Neural cell (in vitro differentiated cells): ENCODE measurements at regions not wholly inside any gene's neighbourhood (a gene's known extent, or its start where the extent isn't known, plus 50 kb on each side); places are given as distances from the start of the nearest gene placed in this dataset.

Source experiments
- H2AFZ ChIP-seq: fragments of 200-600, 300-800 bp; sonication (generic), shearing (Covaris generic); 2 replicates; pipeline ENCODE4 v1.6.0; 2014; ENCODE audit warnings: low read depth, mild to moderate bottlenecking, antibody characterized with exemption, low read length, moderate library complexity
- H3F3A ChIP-seq: fragments of 200-600 bp; shearing (Covaris generic); 2 replicates; pipeline ENCODE4 v1.6.1; 2016; ENCODE audit warnings: mild to moderate bottlenecking, moderate library complexity, mixed read lengths, antibody characterized with exemption, low read length; ENCODE audit not compliant: insufficient read depth, poor library complexity, severe bottlenecking
- H3K27ac ChIP-seq: fragments of 200-600, 300-800 bp; sonication (generic), shearing (Covaris generic); 2 replicates; pipeline ENCODE4 v1.5.1; 2014; ENCODE audit warnings: mild to moderate bottlenecking, low read length, moderate library complexity
- H3K27me3 ChIP-seq: fragments of 300-800, 200-600 bp; sonication (generic), shearing (Covaris generic); 2 replicates; pipeline ENCODE4 v1.6.0; 2014; ENCODE audit warnings: mild to moderate bottlenecking, low read depth, low read length, moderate library complexity; ENCODE audit not compliant: insufficient read depth
- H3K36me3 ChIP-seq: fragments of 300-800, 200-600 bp; sonication (generic), shearing (Covaris generic); 2 replicates; pipeline ENCODE4 v1.5.1; 2014; ENCODE audit warnings: mild to moderate bottlenecking, antibody characterized with exemption, low read length, moderate library complexity; ENCODE audit not compliant: insufficient read depth
- H3K4me2 ChIP-seq: fragments of 300-800, 200-600 bp; sonication (generic), shearing (Covaris generic); 2 replicates; pipeline ENCODE4 v1.6.0; 2014; ENCODE audit warnings: mild to moderate bottlenecking, low read length
- H3K4me3 ChIP-seq: fragments of 300-800, 200-600 bp; sonication (generic), shearing (Covaris generic); 2 replicates; pipeline ENCODE4 v1.5.1; 2014; ENCODE audit warnings: mild to moderate bottlenecking, low read length, moderate library complexity
- H3K79me2 ChIP-seq: fragments of 200-600 bp; shearing (Covaris generic); replicated peaks from 2 replicates; pipeline ENCODE4 v1.6.0; 2014; ENCODE audit warnings: mild to moderate bottlenecking, low read length, moderate library complexity; ENCODE audit not compliant: insufficient read depth
- H3K9ac ChIP-seq: fragments of 300-800, 200-600 bp; sonication (generic), shearing (Covaris generic); 2 replicates; pipeline ENCODE4 v1.6.1; 2016; ENCODE audit warnings: mild to moderate bottlenecking, low read length, mixed read lengths
- H3K9me2 ChIP-seq: fragments of 200-600 bp; shearing (Covaris generic); 2 replicates; pipeline ENCODE4 v1.6.1; 2016; ENCODE audit warnings: mild to moderate bottlenecking, low read length, mixed read lengths; ENCODE audit not compliant: insufficient read depth
- H3K9me3 ChIP-seq: fragments of 200-600, 300-800 bp; sonication (generic), shearing (Covaris generic); 2 replicates; pipeline ENCODE4 v1.6.1; 2016; ENCODE audit warnings: mild to moderate bottlenecking, mixed run types, low read length, moderate library complexity, mixed read lengths
- H4K20me1 ChIP-seq: fragments of 200-600 bp; shearing (Covaris generic); 2 replicates; pipeline ENCODE4 v1.6.1; 2016; ENCODE audit warnings: mild to moderate bottlenecking, mixed run types; ENCODE audit not compliant: insufficient read depth
- CTCF ChIP-seq: fragments of 450-650 bp; IDR thresholded peaks from 2 replicates; pipeline ENCODE4 v1.5.1; 2014; ENCODE audit warnings: antibody characterized with exemption, mild to moderate bottlenecking, moderate library complexity; ENCODE audit not compliant: poor library complexity, severe bottlenecking
- EP300 ChIP-seq: fragments of 450-650 bp; conservative IDR thresholded peaks from 2 replicates; pipeline ENCODE4 v1.6.1; 2014; ENCODE audit warnings: antibody characterized with exemption, mild to moderate bottlenecking, moderate library complexity; ENCODE audit not compliant: poor library complexity, severe bottlenecking
- EZH2 ChIP-seq: fragments of 200-600, 300-800 bp; shearing (Covaris generic), sonication (generic); IDR thresholded peaks from 2 replicates; pipeline ENCODE4 v1.6.1; 2014; ENCODE audit warnings: antibody characterized with exemption, low read length, borderline replicate concordance, mild to moderate bottlenecking; ENCODE audit not compliant: insufficient read depth, poor library complexity, severe bottlenecking
- MXI1 ChIP-seq: fragments of 450-650 bp; conservative IDR thresholded peaks from 2 replicates; pipeline ENCODE4 v1.6.1; 2014; ENCODE audit warnings: antibody characterized with exemption, mild to moderate bottlenecking; ENCODE audit not compliant: poor library complexity, severe bottlenecking
- POLR2AphosphoS5 ChIP-seq: IDR thresholded peaks from 2 replicates; pipeline ENCODE4 v1.6.1; 2012
- RAD21 ChIP-seq: fragments of 450-650 bp; conservative IDR thresholded peaks from 2 replicates; pipeline ENCODE4 v1.6.1; 2014; ENCODE audit warnings: antibody characterized with exemption, mild to moderate bottlenecking, moderate library complexity
- REST ChIP-seq: IDR thresholded peaks from 2 replicates; pipeline ENCODE4 v1.6.1; 2012; ENCODE audit warnings: borderline replicate concordance
- SMC3 ChIP-seq: fragments of 450-650 bp; conservative IDR thresholded peaks from 2 replicates; pipeline ENCODE4 v1.6.1; 2014; ENCODE audit warnings: antibody characterized with exemption, mild to moderate bottlenecking, moderate library complexity; ENCODE audit not compliant: poor library complexity
- TAF1 ChIP-seq: IDR thresholded peaks from 2 replicates; pipeline ENCODE4 v1.6.1; 2012; ENCODE audit warnings: low read depth

- H3K36me3 ChIP-seq, result no peaks in the 10 kb centered on the region
- no peak overlapping the region for H3K9ac ChIP-seq
- TF ChIP-seq SMC3 (no peak), MXI1 (no peak), EZH2 (no peak), TAF1 (no peak), POLR2AphosphoS5 (no peak), RAD21 (no peak)
- no peaks in the 10 kb centered on the region for H4K20me1 ChIP-seq
- no peaks in the 10 kb centered on the region for H3F3A ChIP-seq
- H3K4me2 ChIP-seq, result no peak overlapping the region
- H3K4me3 ChIP-seq, result no peak overlapping the region
- H3K27me3 ChIP-seq, result no peaks in the 10 kb centered on the region
- H3K27ac ChIP-seq, result no peak overlapping the region
- peaks cover 4% of the 10 kb centered on the region for H3K9me3 ChIP-seq
- no peaks in the 10 kb centered on the region for H3K79me2 ChIP-seq
- H2AFZ ChIP-seq, result no peak overlapping the region
- no peaks in the 10 kb centered on the region for H3K9me2 ChIP-seq
Observed at GRCh38 chr7:81516898-81517297, 252.9 kb downstream of the HGF start.

GRCh38 chr7:81515009-81515408, 254.8 kb downstream of the HGF start:
- Histone ChIP-seq H3K9me3 (peaks cover 4% of the 10 kb centered on the region), H3K9me2 (no peaks in the 10 kb centered on the region), H3K9ac (no peak overlapping the region), H3K79me2 (no peaks in the 10 kb centered on the region), H3K4me3 (no peak overlapping the region), H3F3A (no peaks in the 10 kb centered on the region), H3K27ac (no peak overlapping the region), H3K36me3 (no peaks in the 10 kb centered on the region), H3K27me3 (no peaks in the 10 kb centered on the region), H2AFZ (no peak overlapping the region), H3K4me2 (no peak overlapping the region), H4K20me1 (no peaks in the 10 kb centered on the region)
- TF ChIP-seq EZH2 (no peak), POLR2AphosphoS5 (no peak), EP300 (no peak), MXI1 (no peak), CTCF (no peak), TAF1 (no peak), REST (no peak), SMC3 (no peak)
